DND-41 (cell line): ENCODE measurements at regions not wholly inside any gene's neighbourhood (a gene's known extent, or its start where the extent isn't known, plus 50 kb on each side); places are given as distances from the start of the nearest gene placed in this dataset.

ENCODE experiments used
- CTCF ChIP-seq: IDR thresholded peaks from 2 replicates; pipeline ENCODE4 v1.5.1; 2012; ENCODE audit warnings: borderline replicate concordance, low read length, moderate library complexity, mild to moderate bottlenecking; ENCODE audit not compliant: poor library complexity, severe bottlenecking; ENCODE audit errors: extremely low read depth
- EZH2 ChIP-seq: IDR thresholded peaks from 3 replicates; pipeline ENCODE4 v1.6.1; 2012; ENCODE audit warnings: borderline replicate concordance, low read depth, mild to moderate bottlenecking, moderate library complexity, low read length, inconsistent platforms; ENCODE audit not compliant: severe bottlenecking

GRCh38 chr2:39933196-39933595, 154.1 kb upstream of the THUMPD2 start:
- TF ChIP-seq CTCF (no peak), EZH2 (no peak)
